ENCODE measurements at regions not wholly inside any gene's neighbourhood (a gene's known extent, or its start where the extent isn't known, plus 50 kb on each side); places are given as distances from the start of the nearest gene placed in this dataset.

GRCh38 chr1:173426057-173426456 lies 51.1 kb upstream of the PRDX6 start:
- no peak for DNase-seq

- DNase-seq, result no peak
These were observed 49.7 kb upstream of the PRDX6 start for GRCh38 chr1:173427146-173428054.
